Thyroid gland (tissue), 4 donors: ENCODE measurements at regions not wholly inside any gene's neighbourhood (a gene's known extent, or its start where the extent isn't known, plus 50 kb on each side); places are given as distances from the start of the nearest gene placed in this dataset.

Experiments
- DNase-seq, 2 donors: peaks; one replicate each; pipeline ENCODE4 v3.0.0-alpha.2; 2019
- H3K27ac ChIP-seq, 3 donors: fragments of 200-600 bp; sonication (generic); 1 replicate in 2 of 3; 2 replicates in 1 of 3; pipeline ENCODE4 v1.5.1; 2016 to 2019; ENCODE audit warnings: mild to moderate bottlenecking in 1 of 3, moderate library complexity in 1 of 3
- H3K27me3 ChIP-seq: fragments of 200-600 bp; sonication (generic); one replicate; pipeline ENCODE4 v1.5.1; 2019
- H3K36me3 ChIP-seq, 2 donors: fragments of 200-600 bp; sonication (generic); one replicate each; pipeline ENCODE4 v1.5.1; 2016 to 2019
- H3K4me1 ChIP-seq, 2 donors: fragments of 200-600 bp; sonication (generic); one replicate each; pipeline ENCODE4 v1.5.1; 2017 to 2019
- H3K4me3 ChIP-seq, 3 donors: fragments of 200-600 bp; sonication (generic); replicated peaks in 1 of 3; 1 replicate in 2 of 3; 2 replicates in 1 of 3; pipeline ENCODE4 v1.5.1; 2016; ENCODE audit warnings: mild to moderate bottlenecking in 1 of 3
- H3K9me3 ChIP-seq: fragments of 200-600 bp; sonication (generic); one replicate; pipeline ENCODE4 v1.5.1; 2017
- CTCF ChIP-seq, 6 experiments: fragments of 200-600 bp in 3 of 6; fragments of 450-650 bp in 3 of 6; sonication (generic) in 3 of 6; IDR thresholded peaks; one replicate each; pipeline ENCODE4 v1.5.1; 2016 to 2019; ENCODE audit warnings: antibody characterized with exemption in 6 of 6, mild to moderate bottlenecking in 2 of 6, inconsistent platforms in 1 of 6, moderate library complexity in 1 of 6
- POLR2A ChIP-seq, 2 donors: fragments of 450-650 bp; IDR thresholded peaks; one replicate each; pipeline ENCODE4 v1.6.1; 2017; ENCODE audit warnings: antibody characterized with exemption in 2 of 2, mild to moderate bottlenecking in 2 of 2, moderate library complexity in 1 of 2
- WGBS, 2 donors: methylation state at CpG; one replicate each; pipeline ENCODE4 v1.1.5; 2017; 5-methylcytosine and 5-hydroxymethylcytosine counted together
- intact Hi-C: fragments of 100-400 bp; cut with DNase I; formaldehyde crosslinking; loops from one replicate; pipeline ENCODE4 v1.15.1; 2023

- intact Hi-C loops: no loop called here
- Histone ChIP-seq H3K4me1 (peaks cover 4 to 11% of the 10 kb centered on the region in 2 donors), H3K27ac (no peak overlapping the region), H3K27me3 (no peaks in the 10 kb centered on the region), H3K9me3 (no peaks in the 10 kb centered on the region), H3K4me3 (no peak overlapping the region), H3K36me3 (no peaks in the 10 kb centered on the region)
- DNase-seq: no peak
- TF ChIP-seq CTCF (IDR thresholded peaks at IDR 0.05) (no peak), POLR2A (IDR thresholded peaks at IDR 0.05) (no peak)
- 94 to 100% methylated on average over 1 of the region's 1 CpG for WGBS, 2 donors
Observed at GRCh38 chr6:143609972-143610371, 67.8 kb upstream of the PHACTR2 start.

GRCh38 chr6:143609501-143609900, 68.3 kb upstream of the PHACTR2 start:
- WGBS, 2 donors: 89 to 93% methylated on average over 1 of the region's 1 CpG
- Histone ChIP-seq H3K9me3 (no peaks in the 10 kb centered on the region), H3K4me1 (peaks cover 4 to 11% of the 10 kb centered on the region in 2 donors), H3K27ac (no peak overlapping the region), H3K36me3 (no peaks in the 10 kb centered on the region), H3K4me3 (no peak overlapping the region), H3K27me3 (no peaks in the 10 kb centered on the region)
- no peak for DNase-seq
- TF ChIP-seq CTCF (IDR thresholded peaks at IDR 0.05) (no peak), POLR2A (IDR thresholded peaks at IDR 0.05) (no peak)
- intact Hi-C loops: no loop called here

GRCh38 chr6:143608906-143609305, 68.9 kb upstream of the PHACTR2 start:
- no peak overlapping the region for H3K27ac ChIP-seq
- intact Hi-C loops: no loop called here
- H3K4me1 ChIP-seq: peaks cover 4 to 14% of the 10 kb centered on the region in 2 donors
- no peaks in the 10 kb centered on the region for H3K9me3 ChIP-seq
- H3K4me3 ChIP-seq: no peak overlapping the region
- no peaks in the 10 kb centered on the region for H3K36me3 ChIP-seq
- no peaks in the 10 kb centered on the region for H3K27me3 ChIP-seq
- TF ChIP-seq POLR2A (IDR thresholded peaks at IDR 0.05) (no peak), CTCF (IDR thresholded peaks at IDR 0.05) (no peak)
- DNase-seq: no peak
- 92 to 98% methylated on average over 5 of the region's 5 CpGs for WGBS, 2 donors

GRCh38 chr6:143607974-143608373, 69.8 kb upstream of the PHACTR2 start:
- WGBS, 2 donors: 41 to 47% methylated on average over 7 of the region's 7 CpGs
- DNase-seq: peak; percentile 51 to 65
- Histone ChIP-seq H3K9me3 (no peaks in the 10 kb centered on the region), H3K4me1 (peaks cover 4 to 19% of the 10 kb centered on the region in 2 donors), H3K27me3 (no peaks in the 10 kb centered on the region), H3K36me3 (no peaks in the 10 kb centered on the region), H3K4me3 (no peak overlapping the region), H3K27ac (no peak overlapping the region)
- intact Hi-C loops: no loop called here
- TF ChIP-seq POLR2A (IDR thresholded peaks at IDR 0.05) (no peak), CTCF (IDR thresholded peaks at IDR 0.05) (no peak)

GRCh38 chr6:143607168-143607567, 70.6 kb upstream of the PHACTR2 start:
- TF ChIP-seq CTCF (IDR thresholded peaks at IDR 0.05): no peak
- TF ChIP-seq POLR2A (IDR thresholded peaks at IDR 0.05): no peak
- WGBS, 2 donors: 82 to 86% methylated on average over 7 of the region's 7 CpGs
- Histone ChIP-seq H3K9me3 (no peaks in the 10 kb centered on the region), H3K27me3 (no peaks in the 10 kb centered on the region), H3K4me3 (no peak overlapping the region), H3K4me1 (peaks cover 4 to 19% of the 10 kb centered on the region in 2 donors), H3K36me3 (no peaks in the 10 kb centered on the region), H3K27ac (no peak overlapping the region)
- intact Hi-C loops: no loop called here
- DNase-seq: no peak
